Stimulated activated naive CD8-positive, alpha-beta T cell treated with anti-CD3 and anti-CD28 coated beads, Interleukin-15, amount 100 ng/mL, for 72 hours (primary cell): ENCODE measurements at regions not wholly inside any gene's neighbourhood (a gene's known extent, or its start where the extent isn't known, plus 50 kb on each side); places are given as distances from the start of the nearest gene placed in this dataset.
"Not testable (repeated sequence)": the region's sequence is repeated elsewhere in the genome, so short reads cannot be mapped to it uniquely, and the experiment has no call there.

Source experiments
- ATAC-seq: fragments of 150-1000 bp; cut with Tn5 transposase; 2 replicates; pipeline ENCODE4 v1.10.0; 2021; ENCODE audit warnings: mild to moderate bottlenecking, moderate library complexity
- DNase-seq, 2 donors: peaks; one replicate each; pipeline ENCODE4 v3.0.0; 2021 to 2022
- H3K27ac Mint-ChIP-seq, 2 donors: one replicate each; pipeline ENCODE4 v1.8.0; 2022; ENCODE audit warnings: mild to moderate bottlenecking in 2 of 2, mixed read lengths in 2 of 2, moderate library complexity in 2 of 2
- H3K27me3 Mint-ChIP-seq: one replicate; pipeline ENCODE4 v1.8.0; 2022; ENCODE audit warnings: mixed read lengths
- H3K4me1 Mint-ChIP-seq: one replicate; pipeline ENCODE4 v1.8.0; 2022; ENCODE audit warnings: mild to moderate bottlenecking, mixed read lengths
- H3K4me3 Mint-ChIP-seq, 2 donors: one replicate each; pipeline ENCODE4 v1.8.0; 2022; ENCODE audit warnings: mild to moderate bottlenecking in 2 of 2, mixed read lengths in 2 of 2, moderate library complexity in 1 of 2
- H3K9me3 Mint-ChIP-seq, 2 donors: one replicate each; pipeline ENCODE4 v1.8.0; 2022; ENCODE audit warnings: mixed read lengths in 2 of 2

DNA sequence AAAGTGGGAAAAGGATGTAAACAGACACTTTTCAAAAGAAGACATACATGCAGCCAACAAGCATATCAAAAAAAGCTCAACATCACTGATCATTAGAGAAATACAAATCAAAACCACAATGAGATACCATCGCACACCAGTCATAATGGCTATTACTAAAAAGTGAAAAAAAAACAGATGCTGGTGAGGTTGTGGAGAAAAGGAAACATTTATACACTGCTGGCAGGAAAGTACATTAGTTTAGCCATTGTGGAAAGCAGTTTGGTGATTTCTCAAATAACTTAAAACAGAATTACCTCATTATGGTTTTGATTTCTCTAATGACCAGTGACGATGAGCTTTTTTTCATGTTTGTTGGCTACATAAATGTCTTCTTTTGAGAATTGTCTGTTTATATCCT is 315.9 kb downstream of the SUCLA2 start:
- ATAC-seq, H3K4me1 Mint-ChIP-seq, H3K4me3 Mint-ChIP-seq, DNase-seq, H3K9me3 Mint-ChIP-seq, H3K27ac Mint-ChIP-seq, H3K27me3 Mint-ChIP-seq: not testable (repeated sequence)

DNA sequence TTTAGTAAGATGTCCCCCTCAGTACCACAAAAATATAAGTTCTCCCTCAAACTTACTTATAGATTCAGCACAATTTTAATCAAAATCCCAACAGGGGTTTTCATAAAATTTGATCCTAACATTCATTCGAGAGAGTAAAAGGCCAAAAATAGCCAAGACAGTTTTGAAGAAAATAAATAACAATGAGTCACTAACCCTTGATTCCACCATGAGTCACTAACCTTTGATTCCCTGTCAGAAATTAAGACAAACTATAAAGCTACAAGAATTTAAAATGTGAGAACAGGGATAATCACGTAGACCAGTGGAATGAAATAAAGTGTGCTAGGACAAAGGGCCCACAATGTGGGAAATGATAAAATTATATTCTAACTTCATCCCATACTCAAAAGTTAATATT is 320.3 kb downstream of the SUCLA2 start:
- Mint-ChIP-seq H3K27ac (no peak overlapping the region), H3K4me1 (no peaks in the 10 kb centered on the region), H3K4me3 (no peak overlapping the region), H3K9me3 (peaks cover 0 to 5% of the 10 kb centered on the region in 2 donors), H3K27me3 (no peaks in the 10 kb centered on the region)
- DNase-seq (no peak), ATAC-seq (no peak)

DNA sequence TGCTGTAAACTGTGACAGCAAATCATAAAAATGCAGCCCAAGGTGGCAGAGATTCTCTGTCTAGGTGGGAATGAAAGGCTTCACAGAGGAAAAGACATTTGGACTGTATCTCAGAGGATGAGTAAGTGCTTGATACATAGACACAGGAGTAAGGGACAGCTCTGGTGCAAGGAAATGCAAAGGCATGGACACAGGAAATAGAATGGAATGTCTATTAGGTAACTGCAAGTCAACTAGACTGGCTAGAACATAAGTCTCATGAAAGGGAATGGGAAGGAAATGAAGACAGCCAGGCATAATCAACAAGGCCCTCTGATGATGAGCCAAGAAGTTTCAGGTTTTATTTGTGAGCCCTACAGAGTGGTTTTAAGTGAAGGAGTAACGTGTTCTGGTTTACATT is 321.7 kb downstream of the SUCLA2 start:
- Mint-ChIP-seq H3K27ac (no peak overlapping the region), H3K4me1 (no peaks in the 10 kb centered on the region), H3K27me3 (no peaks in the 10 kb centered on the region), H3K4me3 (no peak overlapping the region), H3K9me3 (peaks cover 0 to 2% of the 10 kb centered on the region in 2 donors)
- DNase-seq (no peak), ATAC-seq (no peak)

DNA sequence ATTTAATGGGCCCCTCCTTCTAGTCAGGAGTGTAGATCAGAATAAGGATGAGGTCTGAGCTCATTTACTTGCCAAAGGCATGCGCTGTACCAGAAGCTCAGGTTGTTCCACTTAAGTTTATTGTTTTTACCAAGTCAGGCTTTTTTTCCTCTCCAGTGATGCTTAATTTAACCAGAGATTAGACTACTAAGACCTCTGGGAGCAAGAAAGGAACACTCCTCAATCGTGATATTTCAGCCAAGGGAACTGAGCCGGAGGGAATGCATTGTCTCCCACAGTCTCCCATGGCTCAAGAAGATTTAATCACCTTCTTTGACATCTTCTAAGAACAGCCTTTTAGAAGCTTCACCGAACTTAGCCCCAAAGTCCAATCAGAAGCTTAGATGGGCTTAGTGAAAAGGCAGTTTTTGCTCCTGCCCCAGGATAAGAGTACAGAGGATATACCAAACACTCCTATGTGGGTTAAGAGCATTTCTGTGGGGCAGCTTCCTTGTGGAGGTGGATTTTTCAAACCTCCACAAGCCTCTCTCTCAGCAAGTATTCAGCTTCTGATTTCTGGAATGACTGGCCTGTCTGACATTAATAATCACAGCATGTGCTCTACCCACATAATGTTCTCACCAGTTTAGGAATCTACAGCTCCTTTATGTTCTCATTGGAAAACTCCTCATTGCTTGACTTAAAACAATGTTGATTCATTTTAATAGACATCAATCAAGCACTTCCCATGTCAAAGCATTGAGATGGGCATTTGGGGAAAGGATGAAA is 322.7 kb downstream of the SUCLA2 start:
- DNase-seq (no peak), ATAC-seq (no peak)
- no peak overlapping the region for H3K4me3 Mint-ChIP-seq

DNA sequence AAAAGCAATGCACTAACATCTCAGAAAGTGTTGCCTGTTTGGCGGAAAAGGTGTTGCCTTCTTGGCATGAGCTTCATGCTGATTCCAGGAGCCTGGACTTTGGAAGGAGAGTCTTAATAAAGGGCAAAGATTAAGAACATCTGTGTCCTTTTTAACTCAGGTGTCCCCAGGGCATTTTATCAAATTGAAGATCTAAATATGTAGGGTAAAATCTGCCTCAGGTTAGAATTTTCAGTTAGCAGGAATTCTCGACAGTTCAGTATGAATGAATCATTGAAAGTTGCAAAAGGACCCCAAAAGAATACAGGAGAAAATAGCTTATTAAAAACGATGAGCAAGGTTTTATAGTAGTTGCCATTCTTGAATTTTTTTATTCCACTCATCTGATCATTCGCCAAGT is 325.2 kb downstream of the SUCLA2 start:
- no peaks in the 10 kb centered on the region for H3K4me1 Mint-ChIP-seq
- no peak for DNase-seq
- H3K4me3 Mint-ChIP-seq, result no peak overlapping the region
- H3K27ac Mint-ChIP-seq, result no peak overlapping the region
- no peak for ATAC-seq
- no peaks in the 10 kb centered on the region for H3K9me3 Mint-ChIP-seq
- H3K27me3 Mint-ChIP-seq, result no peaks in the 10 kb centered on the region

More for the DNA sequence above, 322.7 kb downstream of the SUCLA2 start:
- Mint-ChIP-seq H3K9me3 (no peaks in the 10 kb centered on the region), H3K4me1 (no peaks in the 10 kb centered on the region), H3K27me3 (no peaks in the 10 kb centered on the region), H3K27ac (no peak overlapping the region)

DNA sequence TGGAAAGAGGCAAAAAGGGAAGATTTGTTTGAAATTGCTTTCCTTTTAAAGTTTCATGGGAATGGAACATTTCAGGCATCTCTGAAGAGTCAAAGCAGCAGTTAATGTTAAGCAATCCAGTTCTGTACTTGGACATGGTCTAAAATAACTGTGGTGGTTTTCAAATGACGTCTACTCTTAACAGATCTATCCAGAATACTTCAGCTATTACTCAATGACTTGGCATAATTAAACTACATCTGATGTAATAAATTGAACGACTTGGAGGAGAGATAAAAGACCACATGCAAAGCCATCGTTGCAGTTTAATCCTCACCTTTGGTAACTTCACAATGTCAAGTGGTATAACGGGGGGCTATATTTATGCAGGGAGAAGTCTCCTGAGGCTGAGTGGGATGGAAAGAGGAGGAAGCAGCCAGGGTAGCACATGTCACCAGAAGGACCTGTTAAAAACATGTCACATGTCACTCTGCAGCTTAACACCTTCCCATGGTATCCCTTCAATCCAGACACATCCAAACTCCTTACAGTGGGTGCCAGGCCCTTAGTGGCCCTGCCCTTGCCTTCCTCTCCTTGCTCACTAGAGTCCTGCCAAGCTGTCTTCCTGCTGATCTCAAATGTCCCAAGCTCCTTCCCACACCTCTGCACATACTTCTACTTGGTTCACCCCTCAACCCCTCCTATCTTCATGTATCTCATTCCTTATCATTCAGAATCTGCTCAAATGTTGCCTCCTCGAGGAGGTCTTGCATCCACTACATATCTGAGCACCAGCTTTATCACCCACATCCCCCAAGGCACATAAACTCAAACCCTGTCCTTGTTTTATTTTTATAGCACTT is 327.8 kb downstream of the SUCLA2 start:
- Mint-ChIP-seq H3K27me3 (no peaks in the 10 kb centered on the region), H3K27ac (no peak overlapping the region), H3K4me1 (no peaks in the 10 kb centered on the region), H3K9me3 (no peaks in the 10 kb centered on the region), H3K4me3 (no peak overlapping the region)
- ATAC-seq (no peak), DNase-seq (no peak)

DNA sequence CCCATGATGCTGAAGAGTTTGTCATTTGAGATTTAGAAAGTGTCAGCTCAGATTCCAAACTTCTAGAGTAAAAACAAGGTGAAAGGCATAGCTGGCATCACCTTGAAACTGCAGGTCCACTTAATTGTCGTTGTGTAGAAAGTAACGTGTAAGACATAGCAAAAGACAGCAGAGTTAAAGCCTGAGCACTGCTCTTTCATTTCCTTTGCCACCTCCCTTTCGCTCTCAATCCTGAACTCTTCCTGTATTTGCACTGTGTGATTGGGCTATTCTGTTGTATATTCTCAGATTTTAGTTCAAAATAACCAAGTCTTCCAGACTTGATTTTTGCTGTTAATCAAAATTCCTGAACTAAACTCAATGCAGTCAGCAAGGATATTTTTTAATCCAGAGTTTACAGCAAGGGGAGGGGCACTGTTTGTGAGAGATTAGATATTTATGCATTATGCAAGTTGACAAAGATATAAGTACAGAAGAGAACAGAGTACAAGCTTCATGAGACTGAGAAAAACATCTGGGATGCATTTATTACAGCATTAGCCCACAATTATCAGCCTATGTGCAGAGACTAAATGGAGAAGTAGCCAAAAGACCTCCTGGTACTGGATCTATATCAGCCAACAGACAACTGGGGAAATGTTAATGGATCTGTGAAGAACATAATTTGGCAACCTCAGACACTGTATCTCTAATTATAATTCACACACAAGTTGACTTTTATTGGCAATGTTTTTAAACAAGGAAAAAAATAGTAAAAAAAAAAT is 328.6 kb downstream of the SUCLA2 start:
- no peaks in the 10 kb centered on the region for H3K27me3 Mint-ChIP-seq
- DNase-seq (no peak), ATAC-seq (no peak)
- no peak overlapping the region for H3K4me3 Mint-ChIP-seq
- no peaks in the 10 kb centered on the region for H3K9me3 Mint-ChIP-seq
- H3K4me1 Mint-ChIP-seq, result no peaks in the 10 kb centered on the region
- no peak overlapping the region for H3K27ac Mint-ChIP-seq

DNA sequence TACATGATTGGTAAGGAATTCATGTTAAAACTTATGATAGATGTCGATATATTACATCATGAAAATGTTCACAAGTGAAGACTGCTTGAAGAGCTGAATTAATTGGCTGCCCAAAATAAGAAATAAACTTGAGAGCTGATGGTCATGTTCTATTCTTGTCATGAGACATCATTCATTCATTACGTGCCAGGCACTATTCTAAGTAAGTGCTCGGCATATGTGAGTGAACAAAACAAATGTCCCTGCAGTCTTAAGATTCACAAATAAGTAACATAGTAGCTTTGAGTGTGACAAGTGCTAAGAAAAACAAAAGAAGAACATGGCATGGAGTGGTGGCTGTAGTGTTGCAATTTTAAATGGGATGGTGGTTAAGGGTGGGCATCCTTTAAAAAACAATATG is 329.3 kb downstream of the SUCLA2 start:
- Mint-ChIP-seq H3K4me3 (no peak overlapping the region), H3K4me1 (no peaks in the 10 kb centered on the region), H3K27ac (no peak overlapping the region), H3K27me3 (no peaks in the 10 kb centered on the region), H3K9me3 (no peaks in the 10 kb centered on the region)
- ATAC-seq (no peak), DNase-seq (no peak)

DNA sequence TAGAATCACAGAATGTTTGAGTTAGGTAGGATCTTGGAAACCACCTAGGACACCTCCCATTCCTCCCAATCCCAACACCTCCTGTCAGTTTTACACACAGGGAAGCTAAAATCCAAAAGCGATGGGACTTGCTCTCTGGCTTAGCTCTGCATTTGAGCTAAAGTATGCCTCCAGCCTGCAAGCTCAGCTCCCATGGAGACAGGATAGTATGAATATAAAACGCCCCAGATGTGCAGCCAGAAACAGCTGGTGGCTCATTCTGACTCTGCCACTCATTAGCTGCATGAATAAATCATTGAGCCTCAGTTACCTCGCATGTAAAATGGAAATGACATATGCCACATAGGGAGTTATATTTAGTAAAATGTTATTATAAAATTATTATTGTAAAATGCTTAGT is 336.0 kb downstream of the SUCLA2 start:
- ATAC-seq (no peak), DNase-seq (no peak)
- no peaks in the 10 kb centered on the region for H3K9me3 Mint-ChIP-seq
- no peaks in the 10 kb centered on the region for H3K4me1 Mint-ChIP-seq
- no peak overlapping the region for H3K4me3 Mint-ChIP-seq
- H3K27me3 Mint-ChIP-seq, result no peaks in the 10 kb centered on the region
- no peak overlapping the region for H3K27ac Mint-ChIP-seq

DNA sequence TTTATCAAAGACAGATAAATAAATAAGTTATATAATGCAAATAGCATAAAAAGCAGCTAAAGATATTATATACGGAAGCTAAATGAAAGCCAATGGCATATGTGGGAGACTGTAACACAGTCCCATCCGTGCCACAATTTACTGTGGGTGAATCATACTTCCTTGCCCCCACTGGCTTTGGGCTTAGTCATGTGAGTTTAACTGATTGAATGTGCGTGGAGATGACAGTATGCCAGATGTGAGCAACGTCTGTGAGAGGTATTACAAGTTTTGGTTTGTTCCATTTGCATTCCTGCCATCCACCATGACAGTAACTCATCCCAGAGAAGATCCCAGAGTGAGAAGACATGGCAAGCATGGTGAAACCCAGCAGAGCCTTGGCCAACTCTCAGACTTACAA is 340.0 kb downstream of the SUCLA2 start:
- Mint-ChIP-seq H3K4me3 (no peak overlapping the region), H3K4me1 (no peaks in the 10 kb centered on the region)
- DNase-seq, result no peak

DNA sequence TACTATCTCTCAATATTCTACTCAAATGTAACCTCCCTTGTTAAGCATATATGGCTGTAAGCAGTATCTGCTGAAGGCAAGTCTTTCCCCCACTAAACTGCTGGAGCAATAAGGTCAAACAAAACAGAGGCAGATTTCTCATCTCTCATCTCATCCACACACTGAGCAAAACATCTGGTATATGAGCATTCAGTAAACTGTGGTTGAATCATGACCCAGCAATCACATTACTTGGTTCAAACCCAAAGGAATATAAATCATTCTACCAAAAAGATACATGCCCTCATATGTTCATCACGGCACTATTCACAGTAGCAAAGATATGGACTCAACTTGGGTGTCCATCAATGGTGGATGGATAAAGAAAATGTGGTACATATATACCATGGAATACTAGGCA is 344.4 kb downstream of the SUCLA2 start:
- Mint-ChIP-seq H3K27ac (no peak overlapping the region), H3K4me3 (no peak overlapping the region), H3K4me1 (no peaks in the 10 kb centered on the region), H3K9me3 (peaks cover 0 to 3% of the 10 kb centered on the region in 2 donors), H3K27me3 (peaks cover 12% of the 10 kb centered on the region)
- DNase-seq, result no peak
- no peak for ATAC-seq

More for the DNA sequence above, 340.0 kb downstream of the SUCLA2 start:
- peaks cover 0 to 3% of the 10 kb centered on the region in 2 donors for H3K9me3 Mint-ChIP-seq
- H3K27ac Mint-ChIP-seq, result no peak overlapping the region
- no peak for ATAC-seq
- peaks cover 8% of the 10 kb centered on the region for H3K27me3 Mint-ChIP-seq

DNA sequence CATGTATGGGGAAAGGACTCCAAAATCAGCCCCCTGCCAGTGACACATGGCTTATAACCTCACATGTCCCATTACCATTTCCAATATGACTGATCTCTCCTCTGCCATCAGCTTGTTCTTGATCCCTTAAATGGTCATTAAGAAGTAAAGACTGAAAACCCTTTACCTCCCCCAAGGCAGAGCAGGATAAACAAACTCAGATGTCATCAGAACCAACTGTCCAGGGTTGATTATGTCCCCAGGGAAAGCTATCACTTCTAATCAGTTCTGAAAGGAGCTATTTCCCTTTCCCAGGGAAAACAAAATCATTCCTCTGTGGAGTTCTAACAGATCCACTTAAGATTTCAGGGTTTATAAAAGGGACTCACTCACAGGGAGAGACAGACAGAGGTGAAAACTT is 350.9 kb downstream of the SUCLA2 start:
- Mint-ChIP-seq H3K27ac (no peak overlapping the region), H3K27me3 (no peaks in the 10 kb centered on the region), H3K4me1 (no peaks in the 10 kb centered on the region)

DNA sequence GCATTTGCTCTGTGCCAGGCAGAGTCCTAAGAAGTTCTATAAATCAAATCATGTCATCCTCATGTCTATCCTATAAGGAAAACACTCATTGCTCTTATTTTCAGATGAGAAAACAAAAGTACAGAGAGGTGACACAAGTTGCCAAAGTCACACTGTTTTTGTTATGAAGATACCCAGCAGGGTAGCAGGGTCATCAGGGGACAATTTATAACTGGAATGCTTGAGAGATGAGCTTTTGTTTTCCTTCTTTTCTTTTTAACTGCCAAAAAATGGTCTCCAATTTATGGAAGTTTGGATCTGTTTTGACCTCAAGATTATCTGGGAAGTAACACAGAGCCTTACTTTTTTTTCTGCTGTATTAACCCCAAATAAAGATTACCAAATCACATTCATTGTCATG is 354.1 kb downstream of the SUCLA2 start:
- no peak overlapping the region for H3K4me3 Mint-ChIP-seq
- no peaks in the 10 kb centered on the region for H3K27me3 Mint-ChIP-seq
- no peaks in the 10 kb centered on the region for H3K4me1 Mint-ChIP-seq

More for the DNA sequence above, 350.9 kb downstream of the SUCLA2 start:
- DNase-seq (no peak), ATAC-seq (no peak)
- Mint-ChIP-seq H3K4me3 (no peak overlapping the region), H3K9me3 (no peaks in the 10 kb centered on the region)

DNA sequence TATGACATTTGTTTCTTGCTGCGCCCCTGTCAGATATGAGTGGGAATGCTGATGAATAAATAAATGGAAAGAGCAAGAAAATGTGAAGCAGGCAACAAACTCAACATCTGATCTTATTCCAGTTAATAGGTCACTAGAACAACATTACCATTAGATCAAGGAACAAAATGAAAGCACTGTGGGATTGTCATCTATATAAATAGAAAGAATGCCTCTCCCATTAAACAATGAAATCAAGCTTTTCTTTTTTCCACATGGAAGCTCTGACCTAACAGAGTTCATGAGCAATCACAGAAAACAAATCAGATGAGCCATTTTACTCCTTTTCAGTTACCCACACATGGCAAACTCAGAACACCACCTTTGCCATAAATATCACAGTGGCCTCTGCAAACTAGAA is 354.8 kb downstream of the SUCLA2 start:
- H3K27ac Mint-ChIP-seq, result no peak overlapping the region
- ATAC-seq, result no peak
- no peaks in the 10 kb centered on the region for H3K9me3 Mint-ChIP-seq
- H3K4me3 Mint-ChIP-seq, result no peak overlapping the region
- no peak for DNase-seq
- H3K27me3 Mint-ChIP-seq, result no peaks in the 10 kb centered on the region
- H3K4me1 Mint-ChIP-seq, result no peaks in the 10 kb centered on the region

More for the DNA sequence above, 354.1 kb downstream of the SUCLA2 start:
- no peak for ATAC-seq
- Mint-ChIP-seq H3K9me3 (no peaks in the 10 kb centered on the region), H3K27ac (no peak overlapping the region)
- DNase-seq, result no peak

DNA sequence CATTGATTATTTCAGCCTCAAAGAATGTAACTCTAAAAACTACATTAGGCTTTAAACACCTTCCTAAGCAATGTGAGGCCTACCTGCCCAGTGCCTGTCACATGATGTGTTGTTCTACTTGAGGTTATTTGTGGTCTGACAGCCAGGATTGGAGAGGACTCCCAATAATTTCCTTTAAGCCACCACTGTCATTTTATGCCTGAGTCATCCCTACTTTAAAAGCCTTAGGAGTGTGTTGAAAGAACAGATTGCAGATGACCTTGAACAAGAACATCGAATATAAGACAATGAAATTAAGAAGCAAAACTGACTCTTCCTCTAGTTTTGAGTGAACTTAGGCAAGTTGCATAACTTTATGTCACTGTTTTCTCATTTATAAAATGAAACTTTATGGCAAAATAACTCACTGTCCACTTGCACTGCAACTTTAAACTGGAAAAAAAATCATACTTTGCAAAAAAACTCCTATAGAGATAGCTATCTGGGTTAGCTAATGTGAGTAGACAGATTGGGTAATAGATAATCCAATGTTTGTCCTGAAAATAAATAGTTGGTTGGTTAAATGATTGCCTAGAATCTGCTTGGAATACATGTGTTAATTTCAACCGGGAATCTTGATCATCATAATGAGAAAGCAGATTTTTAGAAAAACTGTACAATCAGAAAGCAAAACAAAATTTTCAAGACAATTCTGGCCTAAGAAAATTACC is 361.2 kb downstream of the SUCLA2 start:
- no peak for DNase-seq
- H3K27me3 Mint-ChIP-seq, result peaks cover 9% of the 10 kb centered on the region

More for the DNA sequence above, 361.2 kb downstream of the SUCLA2 start:
- Mint-ChIP-seq H3K4me1 (no peaks in the 10 kb centered on the region), H3K9me3 (peaks cover 14 to 17% of the 10 kb centered on the region in 2 donors), H3K27ac (no peak overlapping the region), H3K4me3 (no peak overlapping the region)
- no peak for ATAC-seq
